Nephron progenitor cell (in vitro differentiated cells): ENCODE measurements at regions not wholly inside any gene's neighbourhood (a gene's known extent, or its start where the extent isn't known, plus 50 kb on each side); places are given as distances from the start of the nearest gene placed in this dataset.

Source experiments
- DNase-seq: peaks from one replicate; pipeline ENCODE4 v3.0.0; 2021
- H3K27ac Mint-ChIP-seq: 2 replicates; pipeline ENCODE4 v1.8.0; 2021; ENCODE audit warnings: mild to moderate bottlenecking, moderate library complexity, mixed read lengths
- H3K27me3 Mint-ChIP-seq: 2 replicates; pipeline ENCODE4 v1.8.0; 2021; ENCODE audit warnings: mild to moderate bottlenecking, low read depth, mixed read lengths; ENCODE audit not compliant: poor library complexity
- H3K36me3 Mint-ChIP-seq: 2 replicates; pipeline ENCODE4 v1.8.0; 2021; ENCODE audit warnings: low read depth, mixed read lengths
- H3K4me1 Mint-ChIP-seq: 2 replicates; pipeline ENCODE4 v1.8.0; 2021; ENCODE audit warnings: mixed read lengths
- H3K4me3 Mint-ChIP-seq: 2 replicates; pipeline ENCODE4 v1.8.0; 2021; ENCODE audit warnings: mild to moderate bottlenecking, moderate library complexity, mixed read lengths
- H3K9me3 Mint-ChIP-seq: 2 replicates; pipeline ENCODE4 v1.8.0; 2021; ENCODE audit warnings: mild to moderate bottlenecking, moderate library complexity, mixed read lengths
- TF ChIP-seq, protein P1 (sequence below): fragments of 200-600 bp; sonication (generic); IDR thresholded peaks from 2 replicates; pipeline ENCODE4 v1.5.0; 2021; ENCODE audit warnings: antibody characterized with exemption

DNA sequence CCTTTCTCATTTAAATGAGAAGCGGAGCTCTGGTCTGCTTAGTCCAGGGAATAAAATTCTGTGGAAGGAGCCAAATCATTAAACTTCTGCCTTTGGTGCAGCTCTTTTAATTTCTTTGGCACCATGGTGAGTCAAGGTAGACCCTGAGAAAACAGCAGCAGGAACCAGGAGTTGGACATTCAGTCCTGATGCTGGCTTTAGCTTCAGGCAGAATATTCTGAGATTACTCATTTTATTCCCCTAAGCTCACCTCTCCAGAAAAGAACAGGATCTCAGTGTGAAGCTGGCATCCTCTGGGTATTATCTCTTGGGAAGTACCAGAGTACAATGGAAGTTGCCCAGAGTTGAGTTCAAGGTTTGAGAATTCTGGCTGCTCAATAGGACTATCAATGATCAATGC lies 211.6 kb upstream of the NRP1 start:
- Mint-ChIP-seq H3K27ac (peak overlapping the region; percentile 20), H3K4me3 (no peak overlapping the region), H3K36me3 (peaks cover 9% of the 10 kb centered on the region), H3K27me3 (no peaks in the 10 kb centered on the region), H3K9me3 (peaks cover 34% of the 10 kb centered on the region), H3K4me1 (no peaks in the 10 kb centered on the region)
- DNase-seq, result no peak
- TF ChIP-seq, protein P1, sequence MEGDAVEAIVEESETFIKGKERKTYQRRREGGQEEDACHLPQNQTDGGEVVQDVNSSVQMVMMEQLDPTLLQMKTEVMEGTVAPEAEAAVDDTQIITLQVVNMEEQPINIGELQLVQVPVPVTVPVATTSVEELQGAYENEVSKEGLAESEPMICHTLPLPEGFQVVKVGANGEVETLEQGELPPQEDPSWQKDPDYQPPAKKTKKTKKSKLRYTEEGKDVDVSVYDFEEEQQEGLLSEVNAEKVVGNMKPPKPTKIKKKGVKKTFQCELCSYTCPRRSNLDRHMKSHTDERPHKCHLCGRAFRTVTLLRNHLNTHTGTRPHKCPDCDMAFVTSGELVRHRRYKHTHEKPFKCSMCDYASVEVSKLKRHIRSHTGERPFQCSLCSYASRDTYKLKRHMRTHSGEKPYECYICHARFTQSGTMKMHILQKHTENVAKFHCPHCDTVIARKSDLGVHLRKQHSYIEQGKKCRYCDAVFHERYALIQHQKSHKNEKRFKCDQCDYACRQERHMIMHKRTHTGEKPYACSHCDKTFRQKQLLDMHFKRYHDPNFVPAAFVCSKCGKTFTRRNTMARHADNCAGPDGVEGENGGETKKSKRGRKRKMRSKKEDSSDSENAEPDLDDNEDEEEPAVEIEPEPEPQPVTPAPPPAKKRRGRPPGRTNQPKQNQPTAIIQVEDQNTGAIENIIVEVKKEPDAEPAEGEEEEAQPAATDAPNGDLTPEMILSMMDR, result no peak

DNA sequence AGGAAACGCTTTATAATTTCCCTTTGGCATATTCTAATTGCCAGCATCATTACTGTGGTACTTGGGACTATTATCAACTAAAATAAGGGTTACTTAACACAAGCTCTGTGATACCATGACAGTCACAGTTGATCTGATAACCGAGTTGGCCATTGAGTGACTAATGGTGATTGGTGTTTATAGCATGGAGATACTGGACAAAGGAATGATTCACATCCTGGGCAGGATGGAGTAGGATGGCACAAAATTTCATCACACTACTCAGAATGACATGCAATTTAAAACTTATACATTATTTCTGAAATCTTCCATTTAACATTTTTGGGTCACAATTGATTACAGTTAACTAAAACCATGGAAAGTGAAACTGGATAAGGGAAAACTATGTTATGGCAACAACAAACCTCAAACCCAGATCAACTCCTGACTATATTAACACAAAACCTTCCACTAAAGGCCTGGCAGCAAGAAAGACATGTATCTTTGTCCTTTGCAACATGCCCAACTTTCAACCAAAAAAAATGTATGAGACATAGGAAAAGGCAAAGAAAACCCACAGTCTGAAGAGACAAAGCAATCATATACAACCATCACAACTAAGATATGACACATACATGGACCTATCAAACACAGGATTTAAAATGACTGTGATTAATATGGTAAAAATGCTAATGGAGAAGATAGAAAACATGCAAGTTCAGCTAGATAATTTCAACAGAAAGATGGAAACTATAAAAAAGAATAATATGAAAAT lies 208.5 kb upstream of the NRP1 start:
- no peaks in the 10 kb centered on the region for H3K27me3 Mint-ChIP-seq
- TF ChIP-seq, protein P1, result no peak
- no peak overlapping the region for H3K4me3 Mint-ChIP-seq
- H3K36me3 Mint-ChIP-seq, result peaks cover 9% of the 10 kb centered on the region
- peaks cover 39% of the 10 kb centered on the region for H3K9me3 Mint-ChIP-seq
- peaks cover 9% of the 10 kb centered on the region for H3K4me1 Mint-ChIP-seq
- no peak for DNase-seq
- H3K27ac Mint-ChIP-seq, result no peak overlapping the region

DNA sequence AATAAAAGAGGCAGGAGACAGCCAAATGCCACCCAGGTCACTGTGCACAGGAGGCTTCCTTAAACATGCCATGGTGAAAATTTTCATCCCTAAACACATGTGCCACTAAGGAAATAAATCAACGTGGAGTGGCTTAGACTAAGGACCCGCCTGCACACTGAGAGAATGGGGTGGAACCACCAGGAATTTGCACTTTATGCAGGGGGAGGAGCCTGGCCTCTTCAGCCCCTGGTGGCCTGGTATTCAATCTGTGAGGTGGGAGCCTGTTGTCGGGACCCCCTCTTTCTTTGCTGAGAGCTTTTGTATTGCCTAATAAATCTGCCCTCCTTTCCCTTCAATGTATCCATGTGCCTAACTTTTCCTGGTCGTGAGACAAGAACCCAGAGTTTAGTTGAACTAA lies 204.6 kb upstream of the NRP1 start:
- H3K27me3 Mint-ChIP-seq, result no peaks in the 10 kb centered on the region
- H3K4me1 Mint-ChIP-seq, result peaks cover 9% of the 10 kb centered on the region
- H3K27ac Mint-ChIP-seq, result no peak overlapping the region
- peaks cover 9% of the 10 kb centered on the region for H3K36me3 Mint-ChIP-seq
- TF ChIP-seq, protein P1, result no peak
- H3K4me3 Mint-ChIP-seq, result no peak overlapping the region
- peak; percentile 6 for DNase-seq
- peaks cover 33% of the 10 kb centered on the region for H3K9me3 Mint-ChIP-seq

DNA sequence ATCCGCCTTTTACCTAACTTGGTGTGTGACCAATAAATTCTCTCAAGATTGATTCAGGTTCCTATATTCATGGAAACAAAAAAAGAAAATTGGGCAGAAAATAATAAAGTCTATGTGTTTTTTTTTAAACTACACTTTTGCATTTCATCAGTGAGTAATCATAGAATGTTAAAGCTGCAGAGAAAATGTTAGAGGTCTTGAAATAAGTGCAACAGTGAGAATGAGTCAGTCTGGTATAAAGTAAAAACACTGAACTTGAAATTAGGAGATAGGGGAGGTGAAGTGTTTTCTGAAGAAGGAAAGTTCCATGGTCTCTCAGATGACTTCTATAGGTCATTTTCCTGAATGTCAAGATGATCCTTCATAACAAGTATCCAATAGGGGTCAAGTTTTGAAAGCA lies 202.6 kb upstream of the NRP1 start:
- H3K4me3 Mint-ChIP-seq, result no peak overlapping the region
- DNase-seq, result no peak
- no peaks in the 10 kb centered on the region for H3K27me3 Mint-ChIP-seq

DNA sequence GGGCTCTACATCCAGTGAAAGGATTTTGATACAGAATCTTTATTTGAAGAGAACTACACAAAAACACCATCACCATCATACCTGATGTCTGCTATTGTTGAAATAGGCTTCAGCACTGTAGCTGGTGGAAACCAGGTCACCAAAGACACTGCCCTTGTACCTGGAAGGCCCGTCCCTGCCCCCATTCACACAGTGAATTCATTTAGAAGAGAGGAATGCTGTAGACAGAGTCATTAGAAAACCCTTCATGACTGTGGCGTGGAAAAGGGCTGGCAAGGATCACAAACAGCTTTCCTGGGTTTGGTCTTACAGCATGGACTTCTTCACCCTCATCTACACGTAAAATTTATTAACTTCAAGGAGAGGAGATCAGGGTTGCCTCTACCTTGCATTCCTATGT lies 202.0 kb upstream of the NRP1 start:
- Mint-ChIP-seq H3K9me3 (peaks cover 10% of the 10 kb centered on the region), H3K4me1 (peaks cover 23% of the 10 kb centered on the region), H3K27me3 (no peaks in the 10 kb centered on the region), H3K4me3 (no peak overlapping the region), H3K27ac (no peak overlapping the region), H3K36me3 (no peaks in the 10 kb centered on the region)
- no peak for DNase-seq
- TF ChIP-seq, protein P1, result no peak

More for the DNA sequence above, 202.6 kb upstream of the NRP1 start:
- Mint-ChIP-seq H3K4me1 (peaks cover 23% of the 10 kb centered on the region), H3K36me3 (no peaks in the 10 kb centered on the region), H3K9me3 (peaks cover 15% of the 10 kb centered on the region), H3K27ac (no peak overlapping the region)
- TF ChIP-seq, protein P1, result no peak

DNA sequence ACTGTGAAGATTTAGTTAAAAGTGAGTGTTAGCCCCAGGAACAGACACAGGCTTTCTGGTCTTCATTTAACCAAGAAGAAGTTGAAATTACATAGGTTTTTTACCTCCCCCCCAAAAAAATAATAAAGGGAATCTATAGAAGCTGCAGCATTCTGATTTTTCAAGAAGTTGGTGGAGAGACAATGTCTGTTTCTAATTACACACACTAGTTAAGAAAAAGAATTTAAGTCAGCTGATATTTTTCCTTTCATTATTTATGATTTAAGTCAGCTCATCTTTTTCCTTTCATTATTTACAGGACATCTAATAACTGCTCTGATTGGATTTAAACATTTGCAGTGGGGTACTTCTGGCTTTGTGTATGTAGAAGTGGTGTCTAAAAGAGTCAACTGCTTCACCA lies 201.4 kb upstream of the NRP1 start:
- TF ChIP-seq, protein P1, result no peak
- Mint-ChIP-seq H3K4me3 (no peak overlapping the region), H3K27me3 (no peaks in the 10 kb centered on the region), H3K27ac (no peak overlapping the region), H3K4me1 (peaks cover 23% of the 10 kb centered on the region), H3K36me3 (no peaks in the 10 kb centered on the region), H3K9me3 (peaks cover 4% of the 10 kb centered on the region)
- DNase-seq, result no peak
